AG09319 (cell line): ENCODE measurements at regions not wholly inside any gene's neighbourhood (a gene's known extent, or its start where the extent isn't known, plus 50 kb on each side); places are given as distances from the start of the nearest gene placed in this dataset.

Experiments
- DNase-seq: peaks from one replicate; pipeline ENCODE4 v3.0.0-alpha.2; 2010; ENCODE audit warnings: low read depth; ENCODE audit errors: extremely low read depth
- TF ChIP-seq, protein P1 (sequence below): IDR thresholded peaks from 2 replicates; pipeline ENCODE4 v1.5.1; 2011; ENCODE audit warnings: low read depth, mild to moderate bottlenecking, inconsistent platforms, low read length, moderate library complexity

DNA sequence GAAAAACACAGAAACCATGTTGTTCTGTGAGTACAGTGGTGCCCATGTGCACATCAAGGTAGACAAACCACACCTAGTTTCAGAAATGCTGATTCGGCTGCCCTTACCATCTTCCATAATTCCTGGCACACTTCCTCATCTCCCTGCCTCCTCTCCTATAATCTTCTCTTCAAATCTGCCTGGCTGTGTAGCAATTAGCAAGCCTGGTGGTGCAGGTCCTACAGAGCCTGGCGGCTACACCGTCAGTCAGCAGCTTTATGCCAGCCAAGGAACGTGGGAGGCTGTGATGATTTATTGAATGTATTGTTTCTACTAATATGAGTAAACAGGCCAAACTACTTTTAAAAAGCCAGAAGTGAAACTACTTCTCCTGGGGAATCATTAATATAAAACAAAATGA, 106.8 kb downstream of the SEMA6D start:
- TF ChIP-seq, protein P1, sequence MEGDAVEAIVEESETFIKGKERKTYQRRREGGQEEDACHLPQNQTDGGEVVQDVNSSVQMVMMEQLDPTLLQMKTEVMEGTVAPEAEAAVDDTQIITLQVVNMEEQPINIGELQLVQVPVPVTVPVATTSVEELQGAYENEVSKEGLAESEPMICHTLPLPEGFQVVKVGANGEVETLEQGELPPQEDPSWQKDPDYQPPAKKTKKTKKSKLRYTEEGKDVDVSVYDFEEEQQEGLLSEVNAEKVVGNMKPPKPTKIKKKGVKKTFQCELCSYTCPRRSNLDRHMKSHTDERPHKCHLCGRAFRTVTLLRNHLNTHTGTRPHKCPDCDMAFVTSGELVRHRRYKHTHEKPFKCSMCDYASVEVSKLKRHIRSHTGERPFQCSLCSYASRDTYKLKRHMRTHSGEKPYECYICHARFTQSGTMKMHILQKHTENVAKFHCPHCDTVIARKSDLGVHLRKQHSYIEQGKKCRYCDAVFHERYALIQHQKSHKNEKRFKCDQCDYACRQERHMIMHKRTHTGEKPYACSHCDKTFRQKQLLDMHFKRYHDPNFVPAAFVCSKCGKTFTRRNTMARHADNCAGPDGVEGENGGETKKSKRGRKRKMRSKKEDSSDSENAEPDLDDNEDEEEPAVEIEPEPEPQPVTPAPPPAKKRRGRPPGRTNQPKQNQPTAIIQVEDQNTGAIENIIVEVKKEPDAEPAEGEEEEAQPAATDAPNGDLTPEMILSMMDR = no peak
- DNase-seq = no peak

DNA sequence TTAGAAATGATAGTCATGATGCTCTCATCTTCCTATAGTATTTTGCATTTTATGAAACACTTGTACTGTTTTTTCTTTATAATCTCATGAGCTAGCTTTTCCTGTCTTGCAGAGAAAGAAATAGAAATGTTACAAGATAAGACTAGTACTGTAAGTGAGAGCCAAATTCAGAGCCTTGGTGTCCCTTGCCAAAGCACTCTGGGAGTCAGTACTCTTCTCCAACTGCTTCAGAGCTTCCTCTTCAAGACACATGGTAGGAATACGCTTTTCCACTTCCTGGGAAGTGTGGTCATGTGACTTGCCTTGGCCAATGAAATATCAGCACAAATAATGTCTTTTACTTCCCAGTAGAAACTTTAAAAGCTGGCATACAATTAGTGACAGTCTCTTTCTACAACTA, 112.4 kb downstream of the SEMA6D start:
- no peak for DNase-seq
- TF ChIP-seq, protein P1 = no peak

DNA sequence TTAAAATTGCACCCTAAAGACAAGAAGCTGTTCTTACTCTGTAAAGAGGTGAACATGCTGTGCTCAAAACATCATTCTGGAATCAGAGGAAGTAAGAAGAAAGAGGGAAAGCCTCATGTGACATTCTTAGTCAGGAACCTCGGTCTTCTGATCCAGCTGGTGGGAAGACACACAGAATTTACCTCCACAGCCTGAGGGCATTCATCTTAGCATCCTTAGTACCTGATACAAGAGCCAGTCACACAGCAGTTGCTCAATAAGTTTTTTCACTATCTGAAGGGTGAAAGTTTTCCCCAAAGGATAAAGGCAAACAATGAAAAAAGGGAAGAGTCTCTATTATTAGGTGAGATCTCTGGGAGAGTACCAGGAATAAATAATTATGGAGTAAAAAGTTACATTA, 116.8 kb downstream of the SEMA6D start:
- TF ChIP-seq, protein P1 = no peak
- no peak for DNase-seq

DNA sequence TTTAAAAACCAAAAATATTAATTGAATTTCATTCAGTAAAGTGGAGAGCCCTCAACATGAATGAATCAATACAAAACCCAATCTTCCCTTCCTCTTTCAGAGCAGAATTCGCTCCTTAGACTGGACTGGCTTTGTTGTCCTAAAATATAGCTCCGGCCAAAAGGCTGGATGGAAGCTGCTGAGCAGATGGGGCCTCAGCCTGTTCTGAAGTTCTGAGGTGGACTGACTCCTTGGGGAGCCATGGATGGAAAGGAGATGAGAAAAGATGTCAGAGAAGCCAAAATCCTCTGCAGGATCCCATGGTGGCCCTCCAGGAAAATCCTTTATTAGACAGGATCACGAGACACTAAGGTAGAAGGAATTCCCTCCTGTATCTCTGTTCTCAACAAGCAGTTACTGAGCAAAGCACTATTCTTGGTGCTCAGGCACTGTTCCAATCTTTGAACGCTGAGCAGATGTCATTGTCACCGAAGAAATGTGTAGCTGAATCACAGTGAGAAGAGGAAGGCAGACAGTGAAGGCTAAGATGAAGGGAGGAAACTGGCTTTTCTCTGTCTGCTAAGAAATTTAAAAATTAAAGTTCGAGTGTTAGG, 122.0 kb downstream of the SEMA6D start:
- DNase-seq = no peak
- TF ChIP-seq, protein P1 = no peak

DNA sequence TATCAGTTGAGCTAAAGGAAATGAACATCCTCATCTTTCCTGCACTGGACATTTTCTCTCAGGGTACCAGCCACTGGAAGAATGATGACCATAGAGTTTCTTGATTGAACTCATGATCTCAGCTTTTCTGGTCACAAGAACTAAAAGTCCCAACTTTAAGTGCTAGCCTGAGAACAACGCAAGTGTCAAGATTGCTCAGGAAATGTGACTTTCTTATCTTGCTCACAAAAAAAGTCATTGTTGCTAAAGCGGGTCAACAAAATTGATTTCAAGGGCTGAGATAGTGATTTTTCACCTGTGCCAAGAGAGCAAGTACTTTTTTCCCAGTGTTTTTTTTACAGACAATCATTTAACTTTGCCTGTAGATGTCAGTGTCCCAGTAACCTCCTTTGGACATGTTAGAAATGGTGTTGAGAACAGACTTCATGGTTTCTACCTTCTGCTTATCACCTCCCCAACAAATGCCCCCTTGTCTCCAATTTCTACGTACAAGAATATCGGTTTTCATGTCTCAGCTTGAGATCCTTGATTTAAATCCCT, 125.9 kb downstream of the SEMA6D start:
- no peak for DNase-seq
- TF ChIP-seq, protein P1 = no peak

DNA sequence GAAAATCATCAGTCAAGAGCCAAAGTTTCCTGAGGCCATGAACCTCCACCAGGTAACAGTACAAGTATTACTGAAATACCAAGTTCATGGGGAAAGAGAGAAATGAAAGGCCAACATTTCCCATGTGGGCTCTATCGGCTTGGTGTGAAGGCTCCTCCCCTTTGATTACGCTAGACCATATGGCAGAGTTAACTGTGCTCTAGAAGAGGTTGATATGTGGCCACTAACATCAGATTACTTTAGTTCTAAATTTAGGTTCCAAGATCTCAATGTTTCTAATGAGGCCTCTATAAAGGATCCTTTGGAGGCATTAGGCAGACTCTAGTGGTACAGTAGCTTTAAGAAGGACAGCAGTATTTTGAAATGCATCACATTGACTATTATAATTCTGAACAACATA, 127.1 kb downstream of the SEMA6D start:
- DNase-seq = no peak
- TF ChIP-seq, protein P1 = no peak

DNA sequence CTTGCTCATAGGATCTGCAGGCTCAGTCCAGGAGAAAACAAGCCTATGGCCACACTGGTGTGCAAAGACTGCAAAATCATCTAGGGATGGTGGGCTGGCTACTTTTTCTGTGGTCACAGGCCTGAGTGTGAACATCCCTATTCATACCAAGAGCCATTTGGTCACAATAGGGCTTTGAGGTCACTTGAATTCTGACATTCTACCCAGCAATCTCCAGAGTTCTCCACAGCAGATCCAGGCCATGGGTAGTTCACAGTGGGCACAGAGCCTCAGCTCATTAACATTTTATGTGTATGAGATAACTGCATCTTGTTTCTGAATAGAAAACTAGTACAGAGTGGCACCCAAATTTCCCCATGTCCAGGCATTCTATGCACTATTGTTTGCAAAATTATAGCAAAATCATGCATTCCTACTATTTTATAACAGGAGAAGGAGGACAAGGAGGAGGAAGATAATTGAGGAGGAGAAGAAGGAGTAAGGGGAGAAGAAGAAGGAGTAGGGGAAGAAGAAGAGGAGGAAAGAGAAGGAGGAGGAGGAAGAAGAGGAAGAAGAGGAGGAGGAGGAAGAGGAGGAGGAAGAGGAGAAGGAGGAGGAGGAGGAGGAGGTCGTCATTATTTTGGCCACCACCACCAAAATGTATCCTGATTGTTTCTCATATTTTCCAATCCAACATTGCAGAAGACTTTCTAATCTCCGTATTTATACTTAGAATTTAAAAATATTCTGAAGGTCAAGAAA, 129.0 kb downstream of the SEMA6D start:
- DNase-seq = no peak

More for the DNA sequence above, 129.0 kb downstream of the SEMA6D start:
- TF ChIP-seq, protein P1 = no peak
